Panc1 (cell line): ENCODE measurements at regions not wholly inside any gene's neighbourhood (a gene's known extent, or its start where the extent isn't known, plus 50 kb on each side); places are given as distances from the start of the nearest gene placed in this dataset.
"Not testable (repeated sequence)": the region's sequence is repeated elsewhere in the genome, so short reads cannot be mapped to it uniquely, and the experiment has no call there.

Experiments used
- ATAC-seq: fragments of 200-7000 bp; cut with Tn5 transposase; 2 replicates; pipeline ENCODE4 v1.9.1; 2020; ENCODE audit warnings: mild to moderate bottlenecking, moderate library complexity
- BruUV-seq: library from RNA; stranded (reverse); fragments of 400-500 nt; replicated peaks from 2 replicates; lab custom pipeline; 2021; lab: Mats Ljungman, UMichigan
- CTCF ChIA-PET: fragments of 300-600 bp; sonication (Branson Sonifier 250); formaldehyde crosslinking; loops from one replicate; lab custom pipeline; 2022; ENCODE audit warnings: antibody characterized with exemption; lab: Charles Lee
- POLR2A ChIA-PET: fragments of 300-600 bp; sonication (Branson Sonifier 250); formaldehyde crosslinking; loops from one replicate; lab custom pipeline; 2022; ENCODE audit warnings: antibody characterized with exemption; lab: Charles Lee
- DNase-seq: peaks from one replicate; pipeline ENCODE4 v3.0.0-alpha.2; 2010; ENCODE audit warnings: low read depth, low spot score
- H3K27ac ChIP-seq: 2 replicates; pipeline ENCODE4 v1.5.1; 2011; ENCODE audit warnings: mild to moderate bottlenecking, low read length, inconsistent platforms
- H3K27me3 ChIP-seq: fragments of 200-500 bp; sonication (Bioruptor generic); 2 replicates; pipeline ENCODE4 v1.6.0; 2014; ENCODE audit warnings: low read length, inconsistent platforms; ENCODE audit not compliant: control insufficient read depth, insufficient read depth
- H3K36me3 ChIP-seq: fragments of 200-500 bp; sonication (Bioruptor generic); 2 replicates; pipeline ENCODE4 v1.5.1; 2014; ENCODE audit warnings: inconsistent platforms, mild to moderate bottlenecking, low read length, moderate library complexity; ENCODE audit not compliant: control insufficient read depth, insufficient read depth
- H3K4me1 ChIP-seq: 2 replicates; pipeline ENCODE4 v1.5.1; 2011; ENCODE audit warnings: inconsistent platforms, mild to moderate bottlenecking, low read length, moderate library complexity; ENCODE audit not compliant: control insufficient read depth, insufficient read depth
- H3K4me3 ChIP-seq, 2 experiments: 2 replicates each; pipeline ENCODE4 v1.5.1; 2011 to 2012; ENCODE audit warnings: low read depth in 2 of 2, low read length in 2 of 2, mild to moderate bottlenecking in 2 of 2, inconsistent platforms in 1 of 2, moderate library complexity in 1 of 2
- H3K9me3 ChIP-seq: fragments of 200-500 bp; sonication (Bioruptor generic); 2 replicates; pipeline ENCODE4 v1.5.1; 2014; ENCODE audit warnings: low read depth, mild to moderate bottlenecking, inconsistent platforms, low read length, moderate library complexity; ENCODE audit not compliant: control insufficient read depth, insufficient read depth
- CTCF ChIP-seq: fragments of 450-650 bp; IDR thresholded peaks from 2 replicates; pipeline ENCODE4 v1.5.1; 2017; ENCODE audit warnings: mild to moderate bottlenecking
- POLR2AphosphoS5 ChIP-seq: IDR thresholded peaks from 2 replicates; pipeline ENCODE4 v1.6.1; 2012; ENCODE audit warnings: mild to moderate bottlenecking, low read depth, low read length, moderate library complexity
- SIN3A ChIP-seq: IDR thresholded peaks from 2 replicates; pipeline ENCODE4 v1.6.1; 2012; ENCODE audit warnings: low read depth, mild to moderate bottlenecking, low read length, moderate library complexity, borderline replicate concordance; ENCODE audit not compliant: insufficient read depth
- TCF7L2 ChIP-seq: IDR thresholded peaks from 2 replicates; pipeline ENCODE4 v1.6.1; 2011; ENCODE audit warnings: mild to moderate bottlenecking, low read depth, low read length, inconsistent platforms
- in situ Hi-C: cut with HindIII; loops from 2 replicates; pipeline ENCODE4 v1.10.0; 2016; ENCODE audit warnings: low sequenced_read_pairs, low pct_unique_long_range_greater_than_20kb
- intact Hi-C: fragments of 100-400 bp; cut with micrococcal nuclease; formaldehyde crosslinking; loops from one replicate; pipeline ENCODE4 v1.10.0; 2022; ENCODE audit not compliant: unreplicated experiment
- TF ChIP-seq, protein P1 (sequence below), 2 experiments: IDR thresholded peaks; 2 replicates each; pipeline ENCODE4 v1.6.1; 2011 to 2012; ENCODE audit warnings: low read depth in 2 of 2, control low read depth in 1 of 2, low read length in 1 of 2, mild to moderate bottlenecking in 1 of 2, moderate library complexity in 1 of 2; ENCODE audit not compliant: insufficient read depth in 1 of 2

- no peak for TF ChIP-seq POLR2AphosphoS5
- TF ChIP-seq CTCF = no peak
- no peak for TF ChIP-seq SIN3A
- TF ChIP-seq, protein P1, sequence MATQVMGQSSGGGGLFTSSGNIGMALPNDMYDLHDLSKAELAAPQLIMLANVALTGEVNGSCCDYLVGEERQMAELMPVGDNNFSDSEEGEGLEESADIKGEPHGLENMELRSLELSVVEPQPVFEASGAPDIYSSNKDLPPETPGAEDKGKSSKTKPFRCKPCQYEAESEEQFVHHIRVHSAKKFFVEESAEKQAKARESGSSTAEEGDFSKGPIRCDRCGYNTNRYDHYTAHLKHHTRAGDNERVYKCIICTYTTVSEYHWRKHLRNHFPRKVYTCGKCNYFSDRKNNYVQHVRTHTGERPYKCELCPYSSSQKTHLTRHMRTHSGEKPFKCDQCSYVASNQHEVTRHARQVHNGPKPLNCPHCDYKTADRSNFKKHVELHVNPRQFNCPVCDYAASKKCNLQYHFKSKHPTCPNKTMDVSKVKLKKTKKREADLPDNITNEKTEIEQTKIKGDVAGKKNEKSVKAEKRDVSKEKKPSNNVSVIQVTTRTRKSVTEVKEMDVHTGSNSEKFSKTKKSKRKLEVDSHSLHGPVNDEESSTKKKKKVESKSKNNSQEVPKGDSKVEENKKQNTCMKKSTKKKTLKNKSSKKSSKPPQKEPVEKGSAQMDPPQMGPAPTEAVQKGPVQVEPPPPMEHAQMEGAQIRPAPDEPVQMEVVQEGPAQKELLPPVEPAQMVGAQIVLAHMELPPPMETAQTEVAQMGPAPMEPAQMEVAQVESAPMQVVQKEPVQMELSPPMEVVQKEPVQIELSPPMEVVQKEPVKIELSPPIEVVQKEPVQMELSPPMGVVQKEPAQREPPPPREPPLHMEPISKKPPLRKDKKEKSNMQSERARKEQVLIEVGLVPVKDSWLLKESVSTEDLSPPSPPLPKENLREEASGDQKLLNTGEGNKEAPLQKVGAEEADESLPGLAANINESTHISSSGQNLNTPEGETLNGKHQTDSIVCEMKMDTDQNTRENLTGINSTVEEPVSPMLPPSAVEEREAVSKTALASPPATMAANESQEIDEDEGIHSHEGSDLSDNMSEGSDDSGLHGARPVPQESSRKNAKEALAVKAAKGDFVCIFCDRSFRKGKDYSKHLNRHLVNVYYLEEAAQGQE (IDR thresholded peaks at IDR 0.05; ENCODE audit: insufficient read depth in 1 of 2, low read depth in 2 of 2, low read length in 1 of 2) = no peak
- TF ChIP-seq TCF7L2 = no peak
- Histone ChIP-seq H3K36me3 (no peaks in the 10 kb centered on the region), H3K9me3 (no peaks in the 10 kb centered on the region), H3K27me3 (no peaks in the 10 kb centered on the region), H3K4me1 (no peaks in the 10 kb centered on the region), H3K4me3 (no peak overlapping the region), H3K27ac (no peak overlapping the region)
- BruUV-seq = no TSS peak
- ATAC-seq = no peak
- intact Hi-C loops = no loop called here
- POLR2A ChIA-PET = no interaction called here
- in situ Hi-C loops = no loop called here
- CTCF ChIA-PET = no interaction called here
- no peak for DNase-seq
These were observed 128.6 kb downstream of the DCLK3 start for GRCh38 chr3:36635731-36636130.

DNA sequence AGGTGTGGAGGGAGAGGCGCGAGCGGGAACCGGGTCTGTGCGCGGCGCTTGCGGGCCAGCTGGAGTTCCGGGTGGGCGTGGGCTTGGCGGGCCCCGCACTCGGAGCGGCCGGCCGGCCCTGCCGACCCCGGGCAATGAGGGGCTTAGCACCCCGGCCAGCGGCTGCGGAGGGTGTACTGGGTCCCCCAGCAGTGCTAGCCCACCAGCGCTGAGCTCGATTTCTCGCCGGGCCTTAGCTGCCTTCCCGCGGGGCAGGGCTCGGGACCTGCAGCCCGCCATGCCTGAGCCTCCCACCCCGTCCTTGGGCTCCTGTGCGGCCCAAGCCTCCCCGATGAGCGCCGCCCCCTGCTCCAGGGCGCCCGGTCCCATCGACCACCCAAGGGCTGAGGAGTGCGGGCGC lies 130.5 kb downstream of the DCLK3 start:
- intact Hi-C loops, CTCF ChIA-PET, BruUV-seq: not testable (repeated sequence)

GRCh38 chr3:36633060-36633459 lies 131.3 kb downstream of the DCLK3 start:
- in situ Hi-C loops = no loop called here
- POLR2A ChIA-PET = no interaction called here
- no peaks in the 10 kb centered on the region for H3K36me3 ChIP-seq

More for the DNA sequence above, 130.5 kb downstream of the DCLK3 start:
- H3K36me3 ChIP-seq, H3K4me1 ChIP-seq, POLR2A ChIA-PET, H3K27me3 ChIP-seq, DNase-seq, H3K9me3 ChIP-seq, in situ Hi-C loops, H3K27ac ChIP-seq, ATAC-seq, H3K4me3 ChIP-seq: not testable (repeated sequence)

More at GRCh38 chr3:36633060-36633459, 131.3 kb downstream of the DCLK3 start:
- Histone ChIP-seq H3K27me3 (no peaks in the 10 kb centered on the region), H3K4me1 (no peaks in the 10 kb centered on the region), H3K4me3 (no peak overlapping the region), H3K9me3 (no peaks in the 10 kb centered on the region), H3K27ac (no peak overlapping the region)
- DNase-seq (no peak), ATAC-seq (no peak)
- CTCF ChIA-PET = no interaction called here
- intact Hi-C loops = no loop called here
- no TSS peak for BruUV-seq
- TF ChIP-seq SIN3A (no peak), POLR2AphosphoS5 (no peak), CTCF (no peak), TCF7L2 (no peak)
- TF ChIP-seq, protein P1 (IDR thresholded peaks at IDR 0.05; ENCODE audit: insufficient read depth in 1 of 2, low read depth in 2 of 2, low read length in 1 of 2) = no peak
